K562 (cell line): ENCODE measurements at regions not wholly inside any gene's neighbourhood (a gene's known extent, or its start where the extent isn't known, plus 50 kb on each side); places are given as distances from the start of the nearest gene placed in this dataset.

Experiments used
- ATAC-seq: fragments of 200-7000 bp; cut with Tn5 transposase; 3 replicates; pipeline ENCODE4 v1.9.1; 2020; ENCODE audit warnings: moderate library complexity
- BruUV-seq: library from RNA; stranded (reverse); fragments of 400-500 nt; replicated peaks from 2 replicates; lab custom pipeline; 2021; lab: Mats Ljungman, UMichigan
- CTCF ChIA-PET: fragments of 300-600 bp; formaldehyde crosslinking; extraction: SDS; loops from one replicate; lab custom pipeline; 2021; ENCODE audit warnings: low intra/inter-chr PET ratio; lab: Yijun Ruan, JAX
- POLR2A ChIA-PET: fragments of 300-600, 350-650 bp; sonication (Branson Sonifier 250); formaldehyde crosslinking; extraction: SDS; loops from one replicate; lab custom pipeline; 2021; ENCODE audit warnings: antibody characterized with exemption, inconsistent platforms; lab: Yijun Ruan, JAX
- DNase-seq, 4 experiments: peaks; one replicate each; pipeline versions ENCODE4 v3.0.0 to v3.0.0-alpha.2; 2011 to 2018; ENCODE audit warnings: low spot score in 3 of 4, mixed read lengths in 3 of 4; ENCODE audit errors: extremely low read depth in 1 of 4
- FAIRE-seq: peaks from 2 replicates; lab custom pipeline; 2011; peaks lifted over from hg19 to GRCh38; lab: Jason Lieb, UNC
- H2AFZ ChIP-seq: 2 replicates; pipeline ENCODE4 v1.6.0; 2011; ENCODE audit warnings: low read depth, low read length, control low read depth, inconsistent platforms
- H3K27ac ChIP-seq: fragments of 200-600 bp; 3 replicates; pipeline ENCODE4 v1.8.0; 2011; ENCODE audit warnings: low read depth, mild to moderate bottlenecking, control low read depth, inconsistent platforms, low read length, moderate library complexity, mixed read lengths; ENCODE audit errors: extremely low read depth
- H3K27me3 ChIP-seq, 2 experiments: fragments of 300-600 bp in 1 of 2; 2 replicates in 1 of 2; 3 replicates in 1 of 2; pipeline versions ENCODE4 v1.6.0 to v1.8.0; 2011; ENCODE audit warnings: inconsistent platforms in 2 of 2, low read length in 2 of 2, mild to moderate bottlenecking in 1 of 2, mixed read lengths in 1 of 2, moderate library complexity in 1 of 2; ENCODE audit not compliant: control insufficient read depth in 2 of 2, insufficient read depth in 2 of 2
- H3K36me3 ChIP-seq: fragments of 300-600 bp; 3 replicates; pipeline ENCODE4 v1.8.0; 2011; ENCODE audit warnings: mild to moderate bottlenecking, low read length, inconsistent platforms; ENCODE audit not compliant: control insufficient read depth, insufficient read depth
- H3K4me1 ChIP-seq, 2 experiments: fragments of 200-600 bp in 1 of 2; replicated peaks in 1 of 2; 2 replicates in 1 of 2; 3 replicates in 1 of 2; pipeline versions ENCODE4 v1.5.1 to v1.8.0; 2011; ENCODE audit warnings: inconsistent platforms in 2 of 2, low read length in 2 of 2, mild to moderate bottlenecking in 1 of 2, mixed read lengths in 1 of 2, moderate library complexity in 1 of 2; ENCODE audit not compliant: control insufficient read depth in 2 of 2, insufficient read depth in 2 of 2
- H3K4me2 ChIP-seq: 2 replicates; pipeline ENCODE4 v1.6.1; 2011; ENCODE audit warnings: low read length, control low read depth, inconsistent platforms, mixed read lengths; ENCODE audit not compliant: insufficient read depth
- H3K4me3 ChIP-seq: fragments of 200-600 bp; sonication (generic), shearing (Covaris generic); 2 replicates; pipeline ENCODE4 v1.5.1; 2016; ENCODE audit warnings: control low read depth, inconsistent platforms
- H3K79me2 ChIP-seq: fragments of 200-600 bp; 3 replicates; pipeline ENCODE4 v1.8.0; 2011; ENCODE audit warnings: low read length, inconsistent platforms; ENCODE audit not compliant: control insufficient read depth, insufficient read depth
- H3K9ac ChIP-seq, 2 experiments: 2 replicates each; pipeline versions ENCODE4 v1.6.0 to v1.6.1; 2011; ENCODE audit warnings: low read depth in 2 of 2, low read length in 2 of 2, control low read depth in 1 of 2, inconsistent platforms in 1 of 2, mild to moderate bottlenecking in 1 of 2, mixed read lengths in 1 of 2; ENCODE audit not compliant: insufficient read depth in 1 of 2
- H3K9me1 ChIP-seq: one replicate; pipeline ENCODE4 v1.6.0; 2011; ENCODE audit warnings: inconsistent platforms, mild to moderate bottlenecking, low read length, moderate library complexity; ENCODE audit not compliant: control insufficient read depth, insufficient read depth
- H3K9me3 ChIP-seq: replicated peaks from 2 replicates; pipeline ENCODE4 v1.5.1; 2011; ENCODE audit warnings: low read depth, low read length, inconsistent platforms; ENCODE audit not compliant: control insufficient read depth, insufficient read depth
- H4K20me1 ChIP-seq: replicated peaks from 2 replicates; pipeline ENCODE4 v1.6.1; 2011; ENCODE audit warnings: low read length, inconsistent platforms, mixed read lengths; ENCODE audit not compliant: control insufficient read depth, insufficient read depth
- ARHGAP35 ChIP-seq: fragments of 450-650 bp; IDR thresholded peaks from 2 replicates; pipeline ENCODE4 v1.6.1; 2018; ENCODE audit not compliant: partially characterized antibody
- CBFB ChIP-seq: sonication (generic); formaldehyde crosslinking; IDR thresholded peaks from 2 replicates; pipeline ENCODE4 v1.4.0; 2020; ENCODE audit warnings: mild to moderate bottlenecking, missing genetic modification reagents
- FOSL1 ChIP-seq: fragments of 200-800 bp; sonication (Bioruptor generic); conservative IDR thresholded peaks from 2 replicates; pipeline ENCODE4 v1.6.1; 2016; ENCODE audit warnings: missing genetic modification characterization, missing compliant biosample characterization
- MAFF ChIP-seq: IDR thresholded peaks from 2 replicates; pipeline ENCODE4 v1.6.1; 2012; ENCODE audit warnings: low read length, improper control_type of control experiment
- PURB ChIP-seq: sonication (generic); formaldehyde crosslinking; IDR thresholded peaks from 2 replicates; pipeline ENCODE4 v1.9.0; 2021; ENCODE audit warnings: low read depth, mild to moderate bottlenecking, missing genetic modification reagents
- SMARCB1 ChIP-seq: IDR thresholded peaks from 2 replicates; pipeline ENCODE4 v1.6.1; 2011; ENCODE audit warnings: improper control_type of control experiment, low read depth; ENCODE audit not compliant: insufficient read length
- ZNF444 ChIP-seq: fragments of 250-450 bp; sonication (Bioruptor Pico); IDR thresholded peaks from 2 replicates; pipeline ENCODE4 v1.4.0; 2020; ENCODE audit warnings: mild to moderate bottlenecking, moderate library complexity
- WGBS: fragments of 100-300 bp; shearing (Covaris generic); methylation state at CpG from one replicate; pipeline ENCODE4 v1.1.6; 2016; ENCODE audit warnings: low coverage, mixed read lengths; ENCODE audit not compliant: insufficient coverage; ENCODE audit errors: missing lambda C conversion rate; 5-methylcytosine and 5-hydroxymethylcytosine counted together
- in situ Hi-C: fragments of 300-500 bp; cut with MboI; formaldehyde crosslinking; loops from 4 replicates; pipeline ENCODE4 v1.15.0; 2018; ENCODE audit warnings: inconsistent platforms, mixed read lengths
- intact Hi-C: fragments of 100-400 bp; cut with micrococcal nuclease; formaldehyde crosslinking; loops from 2 replicates; pipeline ENCODE4 v1.14.2; 2022
- TF ChIP-seq, protein P1 (sequence below): sonication (generic); formaldehyde crosslinking; IDR thresholded peaks from 2 replicates; pipeline ENCODE4 v1.8.1; 2022; ENCODE audit warnings: missing genetic modification reagents
- TF ChIP-seq, protein P2 (sequence below): fragments of 450-650 bp; IDR thresholded peaks from 2 replicates; pipeline ENCODE4 v1.7.1; 2018; ENCODE audit warnings: mild to moderate bottlenecking, low read depth; ENCODE audit not compliant: partially characterized antibody
- TF ChIP-seq, protein P3 (sequence below): fragments of 250-450 bp; sonication (Bioruptor Pico); IDR thresholded peaks from 2 replicates; pipeline ENCODE4 v1.8.0; 2022; ENCODE audit warnings: inconsistent platforms

DNA sequence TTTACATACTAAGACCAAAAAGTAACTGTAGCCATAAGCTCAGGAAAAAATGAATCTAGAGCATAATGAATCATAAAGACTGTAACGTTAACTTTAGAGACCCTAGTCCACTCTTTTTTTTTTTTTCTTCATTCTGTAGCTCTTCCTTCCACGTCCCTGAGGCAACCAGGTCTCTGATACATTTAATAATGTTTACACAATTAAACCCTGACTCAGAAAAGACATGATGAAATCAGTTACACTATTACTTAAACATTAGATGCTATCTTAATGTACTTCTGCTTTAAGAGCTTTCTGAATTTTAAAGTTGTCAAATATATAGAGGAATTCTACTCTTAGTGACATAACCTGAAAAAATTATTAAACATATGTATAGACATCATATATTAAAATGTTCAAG lies 1121.5 kb upstream of the DDX18 start:
- H3K9me1 ChIP-seq = no peaks in the 10 kb centered on the region
- in situ Hi-C loops (no loop called here), intact Hi-C loops (no loop called here)
- H3K36me3 ChIP-seq = no peaks in the 10 kb centered on the region
- H3K4me1 ChIP-seq = no peaks in the 10 kb centered on the region
- no TSS peak for BruUV-seq
- FAIRE-seq = no peak
- ChIA-PET POLR2A (no interaction called here), CTCF (no interaction called here)
- 0% methylated on average over 2 of the region's 2 CpGs for WGBS
- no peak overlapping the region for H3K27ac ChIP-seq
- TF ChIP-seq FOSL1 (tag) = no peak
- no peak for TF ChIP-seq ZNF444
- TF ChIP-seq, protein P1, sequence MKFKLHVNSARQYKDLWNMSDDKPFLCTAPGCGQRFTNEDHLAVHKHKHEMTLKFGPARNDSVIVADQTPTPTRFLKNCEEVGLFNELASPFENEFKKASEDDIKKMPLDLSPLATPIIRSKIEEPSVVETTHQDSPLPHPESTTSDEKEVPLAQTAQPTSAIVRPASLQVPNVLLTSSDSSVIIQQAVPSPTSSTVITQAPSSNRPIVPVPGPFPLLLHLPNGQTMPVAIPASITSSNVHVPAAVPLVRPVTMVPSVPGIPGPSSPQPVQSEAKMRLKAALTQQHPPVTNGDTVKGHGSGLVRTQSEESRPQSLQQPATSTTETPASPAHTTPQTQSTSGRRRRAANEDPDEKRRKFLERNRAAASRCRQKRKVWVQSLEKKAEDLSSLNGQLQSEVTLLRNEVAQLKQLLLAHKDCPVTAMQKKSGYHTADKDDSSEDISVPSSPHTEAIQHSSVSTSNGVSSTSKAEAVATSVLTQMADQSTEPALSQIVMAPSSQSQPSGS (CRISPR knock-in tag) = no peak
- no peak for TF ChIP-seq MAFF
- TF ChIP-seq PURB = no peak
- TF ChIP-seq, protein P2, sequence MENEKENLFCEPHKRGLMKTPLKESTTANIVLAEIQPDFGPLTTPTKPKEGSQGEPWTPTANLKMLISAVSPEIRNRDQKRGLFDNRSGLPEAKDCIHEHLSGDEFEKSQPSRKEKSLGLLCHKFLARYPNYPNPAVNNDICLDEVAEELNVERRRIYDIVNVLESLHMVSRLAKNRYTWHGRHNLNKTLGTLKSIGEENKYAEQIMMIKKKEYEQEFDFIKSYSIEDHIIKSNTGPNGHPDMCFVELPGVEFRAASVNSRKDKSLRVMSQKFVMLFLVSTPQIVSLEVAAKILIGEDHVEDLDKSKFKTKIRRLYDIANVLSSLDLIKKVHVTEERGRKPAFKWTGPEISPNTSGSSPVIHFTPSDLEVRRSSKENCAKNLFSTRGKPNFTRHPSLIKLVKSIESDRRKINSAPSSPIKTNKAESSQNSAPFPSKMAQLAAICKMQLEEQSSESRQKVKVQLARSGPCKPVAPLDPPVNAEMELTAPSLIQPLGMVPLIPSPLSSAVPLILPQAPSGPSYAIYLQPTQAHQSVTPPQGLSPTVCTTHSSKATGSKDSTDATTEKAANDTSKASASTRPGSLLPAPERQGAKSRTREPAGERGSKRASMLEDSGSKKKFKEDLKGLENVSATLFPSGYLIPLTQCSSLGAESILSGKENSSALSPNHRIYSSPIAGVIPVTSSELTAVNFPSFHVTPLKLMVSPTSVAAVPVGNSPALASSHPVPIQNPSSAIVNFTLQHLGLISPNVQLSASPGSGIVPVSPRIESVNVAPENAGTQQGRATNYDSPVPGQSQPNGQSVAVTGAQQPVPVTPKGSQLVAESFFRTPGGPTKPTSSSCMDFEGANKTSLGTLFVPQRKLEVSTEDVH = no peak
- TF ChIP-seq ARHGAP35 = no peak
- TF ChIP-seq, protein P3, sequence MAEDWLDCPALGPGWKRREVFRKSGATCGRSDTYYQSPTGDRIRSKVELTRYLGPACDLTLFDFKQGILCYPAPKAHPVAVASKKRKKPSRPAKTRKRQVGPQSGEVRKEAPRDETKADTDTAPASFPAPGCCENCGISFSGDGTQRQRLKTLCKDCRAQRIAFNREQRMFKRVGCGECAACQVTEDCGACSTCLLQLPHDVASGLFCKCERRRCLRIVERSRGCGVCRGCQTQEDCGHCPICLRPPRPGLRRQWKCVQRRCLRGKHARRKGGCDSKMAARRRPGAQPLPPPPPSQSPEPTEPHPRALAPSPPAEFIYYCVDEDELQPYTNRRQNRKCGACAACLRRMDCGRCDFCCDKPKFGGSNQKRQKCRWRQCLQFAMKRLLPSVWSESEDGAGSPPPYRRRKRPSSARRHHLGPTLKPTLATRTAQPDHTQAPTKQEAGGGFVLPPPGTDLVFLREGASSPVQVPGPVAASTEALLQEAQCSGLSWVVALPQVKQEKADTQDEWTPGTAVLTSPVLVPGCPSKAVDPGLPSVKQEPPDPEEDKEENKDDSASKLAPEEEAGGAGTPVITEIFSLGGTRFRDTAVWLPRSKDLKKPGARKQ = no peak
- TF ChIP-seq SMARCB1 = no peak
- no peak for TF ChIP-seq CBFB (CRISPR knock-in tag)
- H2AFZ ChIP-seq = no peak overlapping the region
- no peak for ATAC-seq
- no peaks in the 10 kb centered on the region for H3K9me3 ChIP-seq
- H3K27me3 ChIP-seq = no peaks in the 10 kb centered on the region
- no peak overlapping the region for H3K9ac ChIP-seq
- H3K4me2 ChIP-seq = no peak overlapping the region
- H3K4me3 ChIP-seq = no peak overlapping the region
- no peaks in the 10 kb centered on the region for H3K79me2 ChIP-seq
- no peaks in the 10 kb centered on the region for H4K20me1 ChIP-seq
- no peak for DNase-seq
